AG04450 (cell line): ENCODE measurements at regions not wholly inside any gene's neighbourhood (a gene's known extent, or its start where the extent isn't known, plus 50 kb on each side); places are given as distances from the start of the nearest gene placed in this dataset.

Experiments
- CTCF ChIA-PET: fragments of 300-600, 350-600 bp; formaldehyde crosslinking; extraction: SDS; loops from one replicate; lab custom pipeline; 2022; ENCODE audit warnings: antibody characterized with exemption, inconsistent platforms; lab: Charles Lee
- POLR2A ChIA-PET: fragments of 350-600 bp; formaldehyde crosslinking; extraction: SDS; loops from one replicate; lab custom pipeline; 2021; ENCODE audit warnings: antibody characterized with exemption, inconsistent platforms; lab: Yijun Ruan, JAX
- DNase-seq: peaks from one replicate; pipeline ENCODE4 v3.0.0-alpha.2; 2011; ENCODE audit warnings: low read depth, low spot score
- H3K27ac ChIP-seq: one replicate; pipeline ENCODE4 v1.5.1; 2012; ENCODE audit warnings: low read depth, low read length, control low read depth
- H3K27me3 ChIP-seq: one replicate; pipeline ENCODE4 v1.6.0; 2012; ENCODE audit warnings: low read length; ENCODE audit not compliant: control insufficient read depth, insufficient read depth
- H3K4me3 ChIP-seq: 2 replicates; pipeline ENCODE4 v1.5.1; 2011; ENCODE audit warnings: mild to moderate bottlenecking, low read depth, low read length, control low read depth
- H3K9me3 ChIP-seq: 2 replicates; pipeline ENCODE4 v1.5.1; 2012; ENCODE audit warnings: low read length; ENCODE audit not compliant: control insufficient read depth, insufficient read depth
- CTCF ChIP-seq: IDR thresholded peaks from 2 replicates; pipeline ENCODE4 v1.5.1; 2011; ENCODE audit warnings: low read depth, low read length, control low read depth, inconsistent platforms

GRCh38 chrX:10288373-10288975 is 131.7 kb downstream of the CLCN4 start:
- POLR2A ChIA-PET: interaction anchor here (1.3 kb wide), 1 partner anchor 8 kb away, joined by 3 read pairs; no protein-coding TSS in a partner anchor
- CTCF ChIA-PET: interaction anchor here (0.9 kb wide), 1 partner anchor 98 kb away, joined by 3 read pairs; no protein-coding TSS in a partner anchor
- DNase-seq: no peak
- H3K4me3 ChIP-seq: no peak overlapping the region
- no peak overlapping the region for H3K27ac ChIP-seq
- no peaks in the 10 kb centered on the region for H3K27me3 ChIP-seq
- TF ChIP-seq CTCF: no peak
- H3K9me3 ChIP-seq: no peaks in the 10 kb centered on the region; the same call in 1 of the 2 replicates

- CTCF ChIA-PET: no interaction called here
- no peaks in the 10 kb centered on the region for H3K27me3 ChIP-seq
- peak; percentile 56 for DNase-seq
- no peaks in the 10 kb centered on the region for H3K9me3 ChIP-seq
- no peak for TF ChIP-seq CTCF
- H3K27ac ChIP-seq: no peak overlapping the region
- POLR2A ChIA-PET: interaction anchor here (0.8 kb wide), 1 partner anchor 8 kb away, joined by 3 read pairs; no protein-coding TSS in a partner anchor
- H3K4me3 ChIP-seq: no peak overlapping the region
These were observed 139.8 kb downstream of the CLCN4 start for GRCh38 chrX:10296576-10296975.

- DNase-seq: no peak
- TF ChIP-seq CTCF: no peak
- Histone ChIP-seq H3K9me3 (no peaks in the 10 kb centered on the region), H3K27me3 (no peaks in the 10 kb centered on the region), H3K4me3 (no peak overlapping the region), H3K27ac (no peak overlapping the region)
- ChIA-PET POLR2A (no interaction called here), CTCF (no interaction called here)
These were observed 153.7 kb downstream of the CLCN4 start for GRCh38 chrX:10310511-10310910.

GRCh38 chrX:10314530-10315104 is 157.8 kb downstream of the CLCN4 start:
- H3K9me3 ChIP-seq: no peaks in the 10 kb centered on the region
- DNase-seq: no peak
- H3K27ac ChIP-seq: no peak overlapping the region
- no peaks in the 10 kb centered on the region for H3K27me3 ChIP-seq
- H3K4me3 ChIP-seq: no peak overlapping the region
- POLR2A ChIA-PET: no interaction called here
- CTCF ChIA-PET: no interaction called here
- TF ChIP-seq CTCF: no peak

GRCh38 chrX:10325611-10326010 is 168.8 kb downstream of the CLCN4 start:
- Histone ChIP-seq H3K9me3 (no peaks in the 10 kb centered on the region), H3K27ac (no peak overlapping the region), H3K4me3 (no peak overlapping the region), H3K27me3 (no peaks in the 10 kb centered on the region)
- CTCF ChIA-PET: interaction anchor here (0.6 kb wide), 1 partner anchor 14 kb away, joined by 3 read pairs; no protein-coding TSS in a partner anchor
- POLR2A ChIA-PET: no interaction called here
- no peak for DNase-seq
- no peak for TF ChIP-seq CTCF
